ENCODE measurements at regions not wholly inside any gene's neighbourhood (a gene's known extent, or its start where the extent isn't known, plus 50 kb on each side); places are given as distances from the start of the nearest gene placed in this dataset.

DNA sequence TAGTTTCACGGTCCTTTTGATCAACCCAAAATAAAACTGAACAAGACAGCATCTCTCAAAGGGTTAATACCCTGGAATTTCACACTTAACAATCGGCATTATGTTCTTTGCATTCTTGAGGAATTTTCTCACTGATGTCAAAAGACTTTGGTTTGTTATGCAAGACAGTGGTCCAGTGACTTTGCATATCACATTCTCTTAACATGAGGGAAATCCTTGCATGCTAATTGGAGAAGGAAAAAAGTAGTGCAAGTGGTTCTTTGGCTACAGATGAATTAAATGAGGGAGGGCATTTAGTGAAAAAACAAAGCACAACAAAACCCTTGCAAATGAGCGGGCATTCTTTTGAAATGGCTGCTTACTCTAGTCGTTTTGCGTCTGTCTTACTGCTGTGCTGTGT is 105.1 kb upstream of the LIMCH1 start:
- Histone ChIP-seq H2AK5ac (ENCODE audit: low read depth, low read length) (no peak overlapping the region; the same call in 1 of the 2 replicates), H3K79me2 (ENCODE audit: control insufficient read depth in 1 of 2, insufficient read depth in 2 of 2, low read length in 2 of 2) (no peaks in the 10 kb centered on the region), H3K23me2 (ENCODE audit: low read depth, low read length) (no peaks in the 10 kb centered on the region; the same call in 1 of the 2 replicates), H3K4me1 (replicated peaks in 1 of 4; ENCODE audit: control insufficient read depth in 3 of 4, insufficient read depth in 4 of 4, low read length in 3 of 4) (peaks cover 2 to 32% (median 11%) of the 10 kb centered on the region in 4 experiments), H3K9ac (replicated peaks in 1 of 4; ENCODE audit: extremely low read depth in 1 of 4, low read depth in 3 of 4, low read length in 3 of 4) (no peak overlapping the region), H2BK12ac (ENCODE audit: low read depth, low read length) (no peak overlapping the region; the same call in 1 of the 2 replicates), H4K8ac (ENCODE audit: extremely low read depth, insufficient read depth, low read length) (no peak overlapping the region), H3K4me3 (ENCODE audit: extremely low read depth in 1 of 4, insufficient read depth in 2 of 4, low read depth in 3 of 4, low read length in 4 of 4) (peak overlapping the region in 1 of 4 experiments; percentile 23; a peak in 1 of 8 replicates), H3K18ac (ENCODE audit: extremely low read depth, low read length) (peak overlapping the region; percentile 79; the same call in 1 of the 2 replicates), H4K91ac (replicated peaks; ENCODE audit: insufficient read length, low read length) (no peak overlapping the region), H3K27me3 (replicated peaks in 1 of 4; ENCODE audit: control insufficient read depth in 3 of 4, extremely low read depth in 1 of 4, insufficient read depth in 3 of 4, low read length in 3 of 4) (no peaks in the 10 kb centered on the region), H3K4me2 (ENCODE audit: insufficient read depth in 1 of 2, low read depth in 2 of 2, low read length in 2 of 2) (peak overlapping the region; percentile 49 to 64; a peak in 3 of 4 replicates), H3K79me1 (ENCODE audit: low read depth, low read length) (no peaks in the 10 kb centered on the region), H4K20me1 (replicated peaks in 1 of 2; ENCODE audit: control insufficient read depth in 1 of 2, insufficient read depth in 2 of 2, low read length in 2 of 2) (no peaks in the 10 kb centered on the region), H3K9me3 (ENCODE audit: insufficient read depth in 2 of 2, low read depth in 1 of 2, low read length in 1 of 2) (no peaks in the 10 kb centered on the region), H3K36me3 (ENCODE audit: control insufficient read depth in 2 of 4, insufficient read depth in 4 of 4, low read length in 3 of 4) (no peaks in the 10 kb centered on the region), H3K23ac (ENCODE audit: insufficient read length) (no peak overlapping the region), H3K4ac (replicated peaks; ENCODE audit: insufficient read length, low read depth, low read length) (no peak overlapping the region), H2AFZ (ENCODE audit: low read length) (no peak overlapping the region), H2BK20ac (ENCODE audit: low read length) (no peak overlapping the region), H3K14ac (ENCODE audit: insufficient read length) (no peak overlapping the region), H4K5ac (ENCODE audit: insufficient read length, low read depth, low read length) (no peak overlapping the region), H2BK15ac (ENCODE audit: low read length) (no peak overlapping the region), H3K56ac (replicated peaks; ENCODE audit: insufficient read length, low read depth, low read length) (no peak overlapping the region), H2BK5ac (ENCODE audit: low read depth, low read length) (no peak overlapping the region), H3K27ac (ENCODE audit: low read depth, low read length) (no peak overlapping the region), H2BK120ac (replicated peaks; ENCODE audit: low read depth, low read length) (no peak overlapping the region)
- FAIRE-seq (peak; percentile 99), DNase-seq (ENCODE audit: low read depth in 1 of 2, low spot score in 2 of 2) (peak in 1 of 2 experiments; percentile 38)
- CTCF ChIA-PET (ENCODE audit: partially characterized antibody) = interaction anchor here (1.3 to 2.8 kb wide), 2 partner anchors 71 to 211 kb away, joined by 3 to 7 read pairs; no protein-coding TSS in a partner anchor
- 9% methylated on average over 5 of the region's 5 CpGs; no CpG with 5 or more reads in 1 of the 2 experiments for WGBS, 2 experiments (ENCODE audit: extremely low coverage in 1 of 2, insufficient coverage in 1 of 2, insufficient read length in 1 of 2, insufficient replicate concordance in 2 of 2, low coverage in 1 of 2, low lambda C conversion rate in 2 of 2, missing lambda C conversion rate in 1 of 2)
- POLR2A ChIA-PET (ENCODE audit: partially characterized antibody) = interaction anchor here (0.9 to 1.2 kb wide), 3 partner anchors 8 to 176 kb away, joined by 3 to 5 read pairs (median 4); partner anchors contain the start of gene UCHL1
- TF ChIP-seq JUN (IDR thresholded peaks at IDR 0.05; ENCODE audit: low read depth, low read length) = peak; percentile 94; the same call in 1 of the 2 replicates
- peak; percentile 93 for TF ChIP-seq POU5F1 (IDR thresholded peaks at IDR 0.05; ENCODE audit: low read depth, low read length)
- TF ChIP-seq RBBP5 (IDR thresholded peaks at IDR 0.05; ENCODE audit: borderline replicate concordance, low read depth, low read length) = no peak
- no peak for TF ChIP-seq SIRT6 (IDR thresholded peaks at IDR 0.05; ENCODE audit: low read length)
- 0 out of 2 replicates have a peak, but pooled peaks have one; percentile 48 for TF ChIP-seq TCF12 (IDR thresholded peaks at IDR 0.05; ENCODE audit: low read depth, low read length)
- no peak for TF ChIP-seq KDM5A (IDR thresholded peaks at IDR 0.05; ENCODE audit: low read length)
- TF ChIP-seq TBP (IDR thresholded peaks at IDR 0.05; ENCODE audit: low read depth, low read length) = no peak
- no peak for TF ChIP-seq SUZ12 (IDR thresholded peaks at IDR 0.05; ENCODE audit: low read length)
- TF ChIP-seq, protein P1, sequence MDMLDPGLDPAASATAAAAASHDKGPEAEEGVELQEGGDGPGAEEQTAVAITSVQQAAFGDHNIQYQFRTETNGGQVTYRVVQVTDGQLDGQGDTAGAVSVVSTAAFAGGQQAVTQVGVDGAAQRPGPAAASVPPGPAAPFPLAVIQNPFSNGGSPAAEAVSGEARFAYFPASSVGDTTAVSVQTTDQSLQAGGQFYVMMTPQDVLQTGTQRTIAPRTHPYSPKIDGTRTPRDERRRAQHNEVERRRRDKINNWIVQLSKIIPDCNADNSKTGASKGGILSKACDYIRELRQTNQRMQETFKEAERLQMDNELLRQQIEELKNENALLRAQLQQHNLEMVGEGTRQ (IDR thresholded peaks at IDR 0.05; ENCODE audit: low read length) = no peak
- TF ChIP-seq HDAC6 (IDR thresholded peaks at IDR 0.05; ENCODE audit: low read depth, low read length) = no peak
- TF ChIP-seq, protein P2, sequence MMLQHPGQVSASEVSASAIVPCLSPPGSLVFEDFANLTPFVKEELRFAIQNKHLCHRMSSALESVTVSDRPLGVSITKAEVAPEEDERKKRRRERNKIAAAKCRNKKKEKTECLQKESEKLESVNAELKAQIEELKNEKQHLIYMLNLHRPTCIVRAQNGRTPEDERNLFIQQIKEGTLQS (IDR thresholded peaks at IDR 0.05; ENCODE audit: insufficient read depth, low read depth, low read length) = no peak
- TF ChIP-seq TAF7 (optimal IDR thresholded peaks at IDR 0.05; ENCODE audit: borderline replicate concordance, low read depth, low read length) = no peak
- no peak for TF ChIP-seq SP4 (IDR thresholded peaks at IDR 0.05; ENCODE audit: low read length)
